ENCODE measurements at regions not wholly inside any gene's neighbourhood (a gene's known extent, or its start where the extent isn't known, plus 50 kb on each side); places are given as distances from the start of the nearest gene placed in this dataset.

- TF ChIP-seq CTCF (IDR thresholded peaks at IDR 0.05), result no peak
- no peak for TF ChIP-seq POLR2AphosphoS5 (IDR thresholded peaks at IDR 0.05)
- TF ChIP-seq POLR2A (IDR thresholded peaks at IDR 0.05), result no peak
Observed at GRCh38 chr2:125341353-125341752, 1314.6 kb upstream of the GYPC start.
